A673 (cell line): ENCODE measurements at regions not wholly inside any gene's neighbourhood (a gene's known extent, or its start where the extent isn't known, plus 50 kb on each side); places are given as distances from the start of the nearest gene placed in this dataset.
"Not testable (repeated sequence)": the region's sequence is repeated elsewhere in the genome, so short reads cannot be mapped to it uniquely, and the experiment has no call there.

Experiments used
- CTCF ChIP-seq: fragments of 300-800, 200-600 bp; sonication (generic); conservative IDR thresholded peaks from 2 replicates; pipeline ENCODE4 v1.5.1; 2017; ENCODE audit warnings: low read depth, mild to moderate bottlenecking, antibody characterized with exemption, low read length, moderate library complexity, mixed read lengths
- EZH2 ChIP-seq: fragments of 200-600 bp; sonication (generic); IDR thresholded peaks from 2 replicates; pipeline ENCODE4 v1.6.1; 2017; ENCODE audit warnings: borderline replicate concordance, low read depth, mild to moderate bottlenecking, mixed read lengths, antibody characterized with exemption, low read length; ENCODE audit not compliant: poor library complexity, severe bottlenecking

GRCh38 chr6:165124681-165125080, 184.7 kb downstream of the C6orf118 start:
- TF ChIP-seq CTCF, EZH2: not testable (repeated sequence)
